Transverse colon (tissue), 4 donors: ENCODE measurements at regions not wholly inside any gene's neighbourhood (a gene's known extent, or its start where the extent isn't known, plus 50 kb on each side); places are given as distances from the start of the nearest gene placed in this dataset.

Experiments
- CTCF ChIP-seq, 5 experiments: fragments of 200-600 bp in 3 of 5; fragments of 450-650 bp in 2 of 5; sonication (generic) in 3 of 5; IDR thresholded peaks; 1 replicate in 2 of 5; 2 replicates in 3 of 5; pipeline ENCODE4 v1.5.1; 2016 to 2017; ENCODE audit warnings: antibody characterized with exemption in 5 of 5, inconsistent platforms in 3 of 5, mild to moderate bottlenecking in 2 of 5, moderate library complexity in 1 of 5
- POLR2AphosphoS5 ChIP-seq, 3 donors: sonication (generic); formaldehyde crosslinking; IDR thresholded peaks; one replicate each; pipeline ENCODE4 v1.6.1; 2016; ENCODE audit warnings: antibody characterized with exemption in 3 of 3

DNA sequence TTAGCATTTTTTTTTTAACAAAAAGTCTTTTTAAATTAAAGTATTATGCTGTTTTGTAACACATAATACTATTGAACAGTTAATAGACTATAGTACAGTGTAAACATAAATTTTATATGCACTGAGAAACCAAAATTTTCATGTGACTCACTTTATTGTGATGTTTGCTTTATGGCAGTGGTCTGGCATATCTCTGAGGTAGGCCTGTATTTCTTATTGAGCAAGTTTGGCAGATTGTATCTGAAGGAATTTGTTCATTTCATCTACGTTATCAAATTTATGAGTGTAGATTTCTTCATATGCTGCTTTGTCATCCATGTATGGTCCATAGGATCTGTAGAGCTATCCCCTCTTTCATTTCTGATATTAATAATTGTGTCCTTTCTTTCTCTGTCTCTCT is 78.8 kb upstream of the PDE3A start:
- TF ChIP-seq CTCF (IDR thresholded peaks at IDR 0.05), result no peak
- TF ChIP-seq POLR2AphosphoS5 (IDR thresholded peaks at IDR 0.05), result no peak
